Right atrium auricular region (tissue), 2 donors: ENCODE measurements at regions not wholly inside any gene's neighbourhood (a gene's known extent, or its start where the extent isn't known, plus 50 kb on each side); places are given as distances from the start of the nearest gene placed in this dataset.

Source experiments
- DNase-seq: peaks from one replicate; pipeline ENCODE4 v3.0.0-alpha.2; 2019; ENCODE audit warnings: low spot score
- H3K27ac ChIP-seq, 2 donors: fragments of 200-600 bp; sonication (generic); 1 replicate in 1 of 2; 2 replicates in 1 of 2; pipeline ENCODE4 v1.5.1; 2016 to 2019
- H3K27me3 ChIP-seq, 2 donors: fragments of 200-600 bp; sonication (generic); one replicate each; pipeline versions ENCODE4 v1.5.1 to v1.6.0; 2017 to 2019
- H3K36me3 ChIP-seq: fragments of 200-600 bp; sonication (generic); one replicate; pipeline ENCODE4 v1.5.1; 2016
- H3K4me1 ChIP-seq, 2 donors: fragments of 200-600 bp; sonication (generic); one replicate each; pipeline versions ENCODE4 v1.5.1 to v1.6.0; 2017 to 2019
- H3K4me3 ChIP-seq, 2 donors: fragments of 200-600 bp; sonication (generic); 1 replicate in 1 of 2; 2 replicates in 1 of 2; pipeline ENCODE4 v1.5.1; 2017 to 2019; ENCODE audit warnings: mild to moderate bottlenecking in 1 of 2, moderate library complexity in 1 of 2
- H3K9me3 ChIP-seq, 2 donors: fragments of 200-600 bp; sonication (generic); one replicate each; pipeline ENCODE4 v1.5.1; 2019
- TF ChIP-seq, protein P1 (sequence below), 2 donors: fragments of 200-600 bp; sonication (generic); IDR thresholded peaks; one replicate each; pipeline ENCODE4 v1.5.1; 2019; ENCODE audit warnings: antibody characterized with exemption in 2 of 2

DNA sequence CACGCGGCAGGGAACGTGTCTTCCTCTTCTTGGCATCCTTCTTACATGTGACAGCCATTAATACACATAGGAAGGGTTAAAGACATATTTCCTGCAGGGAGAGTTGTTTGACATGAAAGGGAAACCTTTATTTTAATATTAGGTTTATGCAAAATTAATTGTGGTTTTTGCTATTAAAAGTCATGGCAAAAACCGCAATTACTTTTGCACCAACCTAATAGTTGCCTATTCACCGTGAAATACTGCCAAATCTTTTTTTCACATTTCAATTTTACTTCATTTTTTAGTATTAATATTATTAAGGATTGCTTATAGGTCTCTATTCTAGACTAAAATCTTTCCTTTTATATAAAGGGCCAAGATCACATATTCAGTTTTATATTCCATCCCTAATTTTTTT, 230.4 kb upstream of the PITX2 start:
- no peak for DNase-seq
- Histone ChIP-seq H3K9me3 (no peaks in the 10 kb centered on the region), H3K4me1 (no peaks in the 10 kb centered on the region), H3K4me3 (no peak overlapping the region), H3K27me3 (no peaks in the 10 kb centered on the region), H3K27ac (no peak overlapping the region), H3K36me3 (no peaks in the 10 kb centered on the region)
- TF ChIP-seq, protein P1, sequence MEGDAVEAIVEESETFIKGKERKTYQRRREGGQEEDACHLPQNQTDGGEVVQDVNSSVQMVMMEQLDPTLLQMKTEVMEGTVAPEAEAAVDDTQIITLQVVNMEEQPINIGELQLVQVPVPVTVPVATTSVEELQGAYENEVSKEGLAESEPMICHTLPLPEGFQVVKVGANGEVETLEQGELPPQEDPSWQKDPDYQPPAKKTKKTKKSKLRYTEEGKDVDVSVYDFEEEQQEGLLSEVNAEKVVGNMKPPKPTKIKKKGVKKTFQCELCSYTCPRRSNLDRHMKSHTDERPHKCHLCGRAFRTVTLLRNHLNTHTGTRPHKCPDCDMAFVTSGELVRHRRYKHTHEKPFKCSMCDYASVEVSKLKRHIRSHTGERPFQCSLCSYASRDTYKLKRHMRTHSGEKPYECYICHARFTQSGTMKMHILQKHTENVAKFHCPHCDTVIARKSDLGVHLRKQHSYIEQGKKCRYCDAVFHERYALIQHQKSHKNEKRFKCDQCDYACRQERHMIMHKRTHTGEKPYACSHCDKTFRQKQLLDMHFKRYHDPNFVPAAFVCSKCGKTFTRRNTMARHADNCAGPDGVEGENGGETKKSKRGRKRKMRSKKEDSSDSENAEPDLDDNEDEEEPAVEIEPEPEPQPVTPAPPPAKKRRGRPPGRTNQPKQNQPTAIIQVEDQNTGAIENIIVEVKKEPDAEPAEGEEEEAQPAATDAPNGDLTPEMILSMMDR (IDR thresholded peaks at IDR 0.05), result no peak

- no peak overlapping the region for H3K4me3 ChIP-seq
These were observed 231.3 kb upstream of the PITX2 start for GRCh38 chr4:110854021-110854678.

DNA sequence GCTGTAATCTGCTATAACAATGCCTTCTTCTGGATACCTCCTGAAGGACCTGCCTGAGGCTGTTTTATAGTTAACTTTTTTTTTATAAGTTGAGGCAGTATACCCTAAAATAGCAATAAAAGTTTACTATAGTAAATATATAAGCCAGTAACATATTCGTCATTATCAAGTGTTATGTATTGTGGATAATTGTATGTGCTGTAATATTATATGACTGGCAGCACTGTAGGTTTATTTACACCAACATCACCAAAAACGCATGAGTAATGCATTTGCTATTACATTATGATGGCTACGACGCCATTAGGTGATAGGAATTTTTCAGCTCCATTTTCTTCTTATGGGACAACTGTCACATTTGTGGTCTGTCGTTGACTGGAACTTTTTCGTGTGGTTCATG, 237.2 kb upstream of the PITX2 start:
- Histone ChIP-seq H3K9me3 (no peaks in the 10 kb centered on the region), H3K4me3 (no peak overlapping the region), H3K36me3 (no peaks in the 10 kb centered on the region), H3K27ac (no peak overlapping the region), H3K27me3 (no peaks in the 10 kb centered on the region), H3K4me1 (no peaks in the 10 kb centered on the region)
- TF ChIP-seq, protein P1 (IDR thresholded peaks at IDR 0.05), result no peak
- DNase-seq, result no peak

More at GRCh38 chr4:110854021-110854678, 231.3 kb upstream of the PITX2 start:
- Histone ChIP-seq H3K36me3 (no peaks in the 10 kb centered on the region), H3K4me1 (no peaks in the 10 kb centered on the region), H3K27me3 (no peaks in the 10 kb centered on the region), H3K9me3 (no peaks in the 10 kb centered on the region), H3K27ac (no peak overlapping the region)
- TF ChIP-seq, protein P1 (IDR thresholded peaks at IDR 0.05), result no peak
- no peak for DNase-seq

- no peaks in the 10 kb centered on the region for H3K27me3 ChIP-seq
These were observed 238.0 kb upstream of the PITX2 start for GRCh38 chr4:110860901-110861300.

DNA sequence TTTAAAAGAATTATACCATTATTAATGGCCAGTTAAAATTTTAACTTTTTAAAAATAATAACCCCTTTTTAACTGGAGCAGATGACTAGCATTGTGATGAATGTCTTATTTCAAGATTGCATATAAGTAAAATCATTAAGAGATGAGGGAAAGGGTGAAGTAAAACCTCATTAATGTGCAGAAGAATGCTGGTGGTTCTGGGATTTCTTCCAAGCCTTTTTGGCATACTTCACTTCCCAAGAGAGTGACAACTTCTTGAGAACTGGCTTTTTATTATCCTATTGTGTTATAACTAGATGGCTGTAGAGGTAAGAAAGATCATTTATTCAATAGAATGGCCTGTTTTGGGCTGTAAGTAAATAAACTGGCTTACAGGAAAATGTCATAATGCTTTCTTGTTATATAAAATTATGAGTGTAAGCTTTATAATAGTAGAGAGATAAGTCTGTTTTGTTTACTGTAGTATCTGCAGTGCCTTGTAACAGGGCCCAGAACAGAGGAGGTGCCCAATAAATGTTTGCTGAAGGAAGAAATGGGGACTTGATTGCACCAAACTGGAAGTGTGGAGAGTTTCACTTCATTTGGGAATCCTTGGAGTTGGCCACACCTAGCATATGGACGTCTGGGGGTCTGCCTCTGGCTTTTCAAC, 242.9 kb upstream of the PITX2 start:
- H3K4me1 ChIP-seq, result peaks cover 0 to 4% of the 10 kb centered on the region in 2 donors
- H3K36me3 ChIP-seq, result no peaks in the 10 kb centered on the region
- H3K4me3 ChIP-seq, result no peak overlapping the region
- no peak for DNase-seq
- H3K9me3 ChIP-seq, result no peaks in the 10 kb centered on the region
- TF ChIP-seq, protein P1 (IDR thresholded peaks at IDR 0.05), result no peak
- no peaks in the 10 kb centered on the region for H3K27me3 ChIP-seq
- no peak overlapping the region for H3K27ac ChIP-seq

More at GRCh38 chr4:110860901-110861300, 238.0 kb upstream of the PITX2 start:
- H3K9me3 ChIP-seq, result no peaks in the 10 kb centered on the region
- no peak overlapping the region for H3K27ac ChIP-seq
- TF ChIP-seq, protein P1 (IDR thresholded peaks at IDR 0.05), result no peak
- H3K36me3 ChIP-seq, result no peaks in the 10 kb centered on the region
- H3K4me1 ChIP-seq, result no peaks in the 10 kb centered on the region
- H3K4me3 ChIP-seq, result no peak overlapping the region
- no peak for DNase-seq
